ENCODE measurements at regions not wholly inside any gene's neighbourhood (a gene's known extent, or its start where the extent isn't known, plus 50 kb on each side); places are given as distances from the start of the nearest gene placed in this dataset.

DNA sequence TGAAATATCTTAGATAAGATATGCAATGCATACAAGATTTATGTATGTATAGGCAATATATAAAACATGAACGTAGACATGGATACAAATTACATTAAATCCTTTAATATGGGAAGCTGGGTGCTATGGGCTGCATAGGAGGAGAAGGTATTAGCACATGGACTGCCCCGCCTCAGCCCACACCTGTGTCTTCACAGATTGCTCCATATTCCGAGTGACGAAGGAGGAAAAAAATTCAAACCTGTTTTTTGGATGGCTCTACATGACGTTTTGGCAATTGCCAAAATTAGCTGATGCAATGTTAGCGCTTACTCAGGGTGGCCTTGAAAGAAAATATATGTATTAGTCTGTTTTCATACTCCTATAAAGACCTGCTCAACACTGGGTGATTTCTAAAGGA is 223.4 kb upstream of the SLCO3A1 start:
- Histone ChIP-seq H3K4me3 (ENCODE audit: low read length) (no peak overlapping the region), H3K9ac (ENCODE audit: low read length) (no peak overlapping the region), H3K9me2 (ENCODE audit: insufficient read depth, low read length) (no peaks in the 10 kb centered on the region), H3K4me2 (ENCODE audit: low read length) (no peak overlapping the region), H3K9me3 (ENCODE audit: low read length) (no peaks in the 10 kb centered on the region), H3K79me2 (replicated peaks; ENCODE audit: insufficient read depth, low read length) (no peaks in the 10 kb centered on the region), H4K20me1 (ENCODE audit: insufficient read depth) (no peaks in the 10 kb centered on the region), H3K36me3 (ENCODE audit: insufficient read depth, low read length) (no peaks in the 10 kb centered on the region), H3K27ac (ENCODE audit: low read length) (no peak overlapping the region), H2AFZ (ENCODE audit: low read depth, low read length) (no peak overlapping the region), H3K27me3 (ENCODE audit: insufficient read depth, low read depth, low read length) (no peaks in the 10 kb centered on the region), H3F3A (ENCODE audit: insufficient read depth, low read length, poor library complexity, severe bottlenecking) (no peaks in the 10 kb centered on the region)
- no peak for TF ChIP-seq SMC3 (conservative IDR thresholded peaks at IDR 0.05; ENCODE audit: poor library complexity)
- no peak for TF ChIP-seq EZH2 (IDR thresholded peaks at IDR 0.05; ENCODE audit: borderline replicate concordance, insufficient read depth, low read length, poor library complexity, severe bottlenecking)
- no peak for TF ChIP-seq MXI1 (conservative IDR thresholded peaks at IDR 0.05; ENCODE audit: poor library complexity, severe bottlenecking)
- TF ChIP-seq POLR2AphosphoS5 (IDR thresholded peaks at IDR 0.05), result no peak
- TF ChIP-seq, protein P1, sequence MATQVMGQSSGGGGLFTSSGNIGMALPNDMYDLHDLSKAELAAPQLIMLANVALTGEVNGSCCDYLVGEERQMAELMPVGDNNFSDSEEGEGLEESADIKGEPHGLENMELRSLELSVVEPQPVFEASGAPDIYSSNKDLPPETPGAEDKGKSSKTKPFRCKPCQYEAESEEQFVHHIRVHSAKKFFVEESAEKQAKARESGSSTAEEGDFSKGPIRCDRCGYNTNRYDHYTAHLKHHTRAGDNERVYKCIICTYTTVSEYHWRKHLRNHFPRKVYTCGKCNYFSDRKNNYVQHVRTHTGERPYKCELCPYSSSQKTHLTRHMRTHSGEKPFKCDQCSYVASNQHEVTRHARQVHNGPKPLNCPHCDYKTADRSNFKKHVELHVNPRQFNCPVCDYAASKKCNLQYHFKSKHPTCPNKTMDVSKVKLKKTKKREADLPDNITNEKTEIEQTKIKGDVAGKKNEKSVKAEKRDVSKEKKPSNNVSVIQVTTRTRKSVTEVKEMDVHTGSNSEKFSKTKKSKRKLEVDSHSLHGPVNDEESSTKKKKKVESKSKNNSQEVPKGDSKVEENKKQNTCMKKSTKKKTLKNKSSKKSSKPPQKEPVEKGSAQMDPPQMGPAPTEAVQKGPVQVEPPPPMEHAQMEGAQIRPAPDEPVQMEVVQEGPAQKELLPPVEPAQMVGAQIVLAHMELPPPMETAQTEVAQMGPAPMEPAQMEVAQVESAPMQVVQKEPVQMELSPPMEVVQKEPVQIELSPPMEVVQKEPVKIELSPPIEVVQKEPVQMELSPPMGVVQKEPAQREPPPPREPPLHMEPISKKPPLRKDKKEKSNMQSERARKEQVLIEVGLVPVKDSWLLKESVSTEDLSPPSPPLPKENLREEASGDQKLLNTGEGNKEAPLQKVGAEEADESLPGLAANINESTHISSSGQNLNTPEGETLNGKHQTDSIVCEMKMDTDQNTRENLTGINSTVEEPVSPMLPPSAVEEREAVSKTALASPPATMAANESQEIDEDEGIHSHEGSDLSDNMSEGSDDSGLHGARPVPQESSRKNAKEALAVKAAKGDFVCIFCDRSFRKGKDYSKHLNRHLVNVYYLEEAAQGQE (IDR thresholded peaks at IDR 0.05; ENCODE audit: borderline replicate concordance), result no peak
- TF ChIP-seq, protein P2, sequence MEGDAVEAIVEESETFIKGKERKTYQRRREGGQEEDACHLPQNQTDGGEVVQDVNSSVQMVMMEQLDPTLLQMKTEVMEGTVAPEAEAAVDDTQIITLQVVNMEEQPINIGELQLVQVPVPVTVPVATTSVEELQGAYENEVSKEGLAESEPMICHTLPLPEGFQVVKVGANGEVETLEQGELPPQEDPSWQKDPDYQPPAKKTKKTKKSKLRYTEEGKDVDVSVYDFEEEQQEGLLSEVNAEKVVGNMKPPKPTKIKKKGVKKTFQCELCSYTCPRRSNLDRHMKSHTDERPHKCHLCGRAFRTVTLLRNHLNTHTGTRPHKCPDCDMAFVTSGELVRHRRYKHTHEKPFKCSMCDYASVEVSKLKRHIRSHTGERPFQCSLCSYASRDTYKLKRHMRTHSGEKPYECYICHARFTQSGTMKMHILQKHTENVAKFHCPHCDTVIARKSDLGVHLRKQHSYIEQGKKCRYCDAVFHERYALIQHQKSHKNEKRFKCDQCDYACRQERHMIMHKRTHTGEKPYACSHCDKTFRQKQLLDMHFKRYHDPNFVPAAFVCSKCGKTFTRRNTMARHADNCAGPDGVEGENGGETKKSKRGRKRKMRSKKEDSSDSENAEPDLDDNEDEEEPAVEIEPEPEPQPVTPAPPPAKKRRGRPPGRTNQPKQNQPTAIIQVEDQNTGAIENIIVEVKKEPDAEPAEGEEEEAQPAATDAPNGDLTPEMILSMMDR (IDR thresholded peaks at IDR 0.05; ENCODE audit: poor library complexity, severe bottlenecking), result no peak
- TF ChIP-seq TAF1 (IDR thresholded peaks at IDR 0.05; ENCODE audit: low read depth), result no peak
- TF ChIP-seq RAD21 (conservative IDR thresholded peaks at IDR 0.05), result no peak
- TF ChIP-seq EP300 (conservative IDR thresholded peaks at IDR 0.05; ENCODE audit: poor library complexity, severe bottlenecking), result no peak

DNA sequence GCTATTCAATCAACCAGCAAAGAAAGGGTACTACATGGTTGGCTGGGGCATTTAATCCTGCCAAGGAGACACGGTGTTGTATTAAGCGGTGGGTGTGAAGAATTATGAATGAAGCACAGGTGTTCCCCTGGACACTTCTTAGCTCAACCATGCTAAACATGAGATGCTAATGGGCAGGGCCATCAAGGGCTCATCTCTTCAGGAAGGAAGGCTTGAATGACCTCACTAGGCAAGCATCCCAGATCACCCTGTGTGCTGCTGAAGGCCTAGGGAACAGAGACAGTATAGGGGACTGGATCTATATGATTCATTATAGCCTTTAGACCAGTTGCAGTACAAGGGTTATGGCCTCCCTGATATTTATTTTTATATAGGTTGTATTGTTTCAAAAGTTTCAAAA is 221.3 kb upstream of the SLCO3A1 start:
- Histone ChIP-seq H3K4me2 (ENCODE audit: low read length) (no peak overlapping the region), H4K20me1 (ENCODE audit: insufficient read depth) (no peaks in the 10 kb centered on the region), H3K9me2 (ENCODE audit: insufficient read depth, low read length) (no peaks in the 10 kb centered on the region), H3K79me2 (replicated peaks; ENCODE audit: insufficient read depth, low read length) (no peaks in the 10 kb centered on the region), H2AFZ (ENCODE audit: low read depth, low read length) (no peak overlapping the region), H3K4me3 (ENCODE audit: low read length) (no peak overlapping the region), H3F3A (ENCODE audit: insufficient read depth, low read length, poor library complexity, severe bottlenecking) (no peaks in the 10 kb centered on the region), H3K27me3 (ENCODE audit: insufficient read depth, low read depth, low read length) (no peaks in the 10 kb centered on the region), H3K36me3 (ENCODE audit: insufficient read depth, low read length) (no peaks in the 10 kb centered on the region), H3K9ac (ENCODE audit: low read length) (no peak overlapping the region), H3K9me3 (ENCODE audit: low read length) (no peaks in the 10 kb centered on the region), H3K27ac (ENCODE audit: low read length) (no peak overlapping the region)
- TF ChIP-seq TAF1 (IDR thresholded peaks at IDR 0.05; ENCODE audit: low read depth) (no peak), MXI1 (conservative IDR thresholded peaks at IDR 0.05; ENCODE audit: poor library complexity, severe bottlenecking) (no peak), RAD21 (conservative IDR thresholded peaks at IDR 0.05) (no peak), SMC3 (conservative IDR thresholded peaks at IDR 0.05; ENCODE audit: poor library complexity) (no peak), POLR2AphosphoS5 (IDR thresholded peaks at IDR 0.05) (no peak), EP300 (conservative IDR thresholded peaks at IDR 0.05; ENCODE audit: poor library complexity, severe bottlenecking) (no peak), EZH2 (IDR thresholded peaks at IDR 0.05; ENCODE audit: borderline replicate concordance, insufficient read depth, low read length, poor library complexity, severe bottlenecking) (no peak)
- TF ChIP-seq, protein P1 (IDR thresholded peaks at IDR 0.05; ENCODE audit: borderline replicate concordance), result no peak
- TF ChIP-seq, protein P2 (IDR thresholded peaks at IDR 0.05; ENCODE audit: poor library complexity, severe bottlenecking), result no peak
